Endothelial cell of umbilical vein (primary cell): ENCODE measurements at regions not wholly inside any gene's neighbourhood (a gene's known extent, or its start where the extent isn't known, plus 50 kb on each side); places are given as distances from the start of the nearest gene placed in this dataset.

Experiments
- BruUV-seq: library from RNA; stranded (reverse); fragments of 400-500 nt; replicated peaks from 2 replicates; lab custom pipeline; 2021; lab: Mats Ljungman, UMichigan
- CTCF ChIA-PET: fragments of 300-600, 350-600 bp; sonication (Branson Sonifier 250); formaldehyde crosslinking; loops from one replicate; lab custom pipeline; 2021; ENCODE audit warnings: antibody characterized with exemption, inconsistent platforms; lab: Charles Lee
- POLR2A ChIA-PET: fragments of 300-600, 350-600 bp; sonication (Branson Sonifier 250); formaldehyde crosslinking; loops from one replicate; lab custom pipeline; 2021; ENCODE audit warnings: antibody characterized with exemption, inconsistent platforms; lab: Charles Lee
- DNase-seq: peaks from one replicate; pipeline ENCODE4 v3.0.0-alpha.2; 2011; ENCODE audit warnings: low read depth, low spot score
- FAIRE-seq: peaks from 2 replicates; lab custom pipeline; 2011; peaks lifted over from hg19 to GRCh38; lab: Jason Lieb, UNC
- H2AFZ ChIP-seq: 2 replicates; pipeline ENCODE4 v1.6.0; 2012; ENCODE audit warnings: low read depth, low read length, control low read depth, inconsistent platforms
- H3K27ac ChIP-seq: 2 replicates; pipeline ENCODE4 v1.5.1; 2011; ENCODE audit warnings: low read depth, mild to moderate bottlenecking, control low read depth, low read length, moderate library complexity; ENCODE audit not compliant: insufficient read depth
- H3K27me3 ChIP-seq, 2 experiments: 2 replicates each; pipeline versions ENCODE4 v1.6.0 to v1.6.1; 2011; ENCODE audit warnings: low read length in 2 of 2, mixed read lengths in 1 of 2; ENCODE audit not compliant: control insufficient read depth in 2 of 2, insufficient read depth in 2 of 2
- H3K36me3 ChIP-seq, 2 experiments: 2 replicates in 1 of 2; 3 replicates in 1 of 2; pipeline ENCODE4 v1.5.1; 2011; ENCODE audit warnings: low read length in 2 of 2, mild to moderate bottlenecking in 1 of 2, moderate library complexity in 1 of 2; ENCODE audit not compliant: control insufficient read depth in 2 of 2, insufficient read depth in 2 of 2; ENCODE audit errors: extremely low read depth in 1 of 2
- H3K4me1 ChIP-seq: 3 replicates; pipeline ENCODE4 v1.5.1; 2011; ENCODE audit warnings: mild to moderate bottlenecking, low read length; ENCODE audit not compliant: control insufficient read depth, insufficient read depth; ENCODE audit errors: extremely low read depth
- H3K4me2 ChIP-seq: 2 replicates; pipeline ENCODE4 v1.6.1; 2011; ENCODE audit warnings: low read length, control low read depth, mixed read lengths; ENCODE audit not compliant: insufficient read depth
- H3K4me3 ChIP-seq, 3 experiments: fragments of 200-600 bp in 1 of 3; sonication (generic), shearing (Covaris generic) in 1 of 3; replicated peaks in 1 of 3; 2 replicates each; pipeline ENCODE4 v1.5.1; 2011 to 2016; ENCODE audit warnings: control low read depth in 3 of 3, low read length in 3 of 3, mild to moderate bottlenecking in 2 of 3, inconsistent platforms in 1 of 3, low read depth in 1 of 3, moderate library complexity in 1 of 3; ENCODE audit not compliant: insufficient read depth in 1 of 3
- H3K79me2 ChIP-seq: 2 replicates; pipeline ENCODE4 v1.6.0; 2012; ENCODE audit warnings: low read length, inconsistent platforms; ENCODE audit not compliant: control insufficient read depth, insufficient read depth
- H3K9ac ChIP-seq: replicated peaks from 2 replicates; pipeline ENCODE3; 2011; ENCODE audit warnings: low read length, control low read depth; ENCODE audit not compliant: insufficient read depth; ENCODE audit errors: extremely low read depth
- H3K9me1 ChIP-seq: replicated peaks from 3 replicates; pipeline ENCODE4 v1.6.0; 2011; ENCODE audit warnings: mild to moderate bottlenecking, low read length; ENCODE audit not compliant: control insufficient read depth, insufficient read depth; ENCODE audit errors: extremely low read depth
- H3K9me3 ChIP-seq: replicated peaks from 2 replicates; pipeline ENCODE4 v1.5.1; 2012; ENCODE audit warnings: low read length, inconsistent platforms; ENCODE audit not compliant: control insufficient read depth, insufficient read depth
- H4K20me1 ChIP-seq: replicated peaks from 2 replicates; pipeline ENCODE3; 2011; ENCODE audit warnings: mild to moderate bottlenecking, low read length; ENCODE audit not compliant: control insufficient read depth, insufficient read depth; ENCODE audit errors: extremely low read depth
- EZH2 ChIP-seq: IDR thresholded peaks from 2 replicates; pipeline ENCODE4 v1.6.1; 2012; ENCODE audit warnings: borderline replicate concordance, low read depth, mild to moderate bottlenecking, moderate library complexity, low read length, inconsistent platforms; ENCODE audit not compliant: severe bottlenecking
- FOS ChIP-seq: IDR thresholded peaks from 2 replicates; pipeline ENCODE4 v1.6.1; 2011; ENCODE audit warnings: mild to moderate bottlenecking, low read length, moderate library complexity, borderline replicate concordance; ENCODE audit not compliant: insufficient read depth
- GATA2 ChIP-seq: IDR thresholded peaks from 2 replicates; pipeline ENCODE4 v1.7.0; 2011; ENCODE audit warnings: low read depth, mild to moderate bottlenecking, moderate library complexity, mixed read lengths, low read length; ENCODE audit not compliant: insufficient read length, insufficient read depth
- JUN ChIP-seq: IDR thresholded peaks from 2 replicates; pipeline ENCODE4 v1.6.1; 2011; ENCODE audit warnings: borderline replicate concordance, low read depth; ENCODE audit not compliant: insufficient read length, insufficient read depth
- MYC ChIP-seq: IDR thresholded peaks from one replicate; pipeline ENCODE4 v1.6.1; 2011; ENCODE audit warnings: mild to moderate bottlenecking, low read depth, low read length
- POLR2A ChIP-seq: IDR thresholded peaks from 2 replicates; pipeline ENCODE4 v1.6.1; 2012; ENCODE audit warnings: low read depth, mild to moderate bottlenecking, control low read depth, low read length
- POLR2AphosphoS5 ChIP-seq: IDR thresholded peaks from 2 replicates; pipeline ENCODE4 v1.6.1; 2012; ENCODE audit warnings: low read depth, mild to moderate bottlenecking, control low read depth, low read length, moderate library complexity; ENCODE audit not compliant: insufficient read depth
- dilution Hi-C: fragments of 300-500 bp; cut with MboI; formaldehyde crosslinking; loops from one replicate; pipeline ENCODE4 v1.15.0; 2019; ENCODE audit warnings: low sequenced_read_pairs; ENCODE audit not compliant: extremely low pct_ligation_motif_present
- intact Hi-C: fragments of 100-400 bp; cut with micrococcal nuclease; formaldehyde crosslinking; loops from one replicate; pipeline ENCODE4 v1.10.0; 2022
- TF ChIP-seq, protein P1 (sequence below): IDR thresholded peaks from 2 replicates; pipeline ENCODE4 v1.6.1; 2011; ENCODE audit not compliant: insufficient read depth, insufficient read length
- TF ChIP-seq, protein P2 (sequence below), 2 donors: IDR thresholded peaks; 1 replicate in 1 of 2; 2 replicates in 1 of 2; pipeline ENCODE4 v1.5.1; 2011; ENCODE audit warnings: low read length in 2 of 2, mild to moderate bottlenecking in 2 of 2, moderate library complexity in 2 of 2, control low read depth in 1 of 2, inconsistent platforms in 1 of 2, low read depth in 1 of 2; ENCODE audit not compliant: insufficient read depth in 1 of 2; ENCODE audit errors: extremely low read depth in 1 of 2

DNA sequence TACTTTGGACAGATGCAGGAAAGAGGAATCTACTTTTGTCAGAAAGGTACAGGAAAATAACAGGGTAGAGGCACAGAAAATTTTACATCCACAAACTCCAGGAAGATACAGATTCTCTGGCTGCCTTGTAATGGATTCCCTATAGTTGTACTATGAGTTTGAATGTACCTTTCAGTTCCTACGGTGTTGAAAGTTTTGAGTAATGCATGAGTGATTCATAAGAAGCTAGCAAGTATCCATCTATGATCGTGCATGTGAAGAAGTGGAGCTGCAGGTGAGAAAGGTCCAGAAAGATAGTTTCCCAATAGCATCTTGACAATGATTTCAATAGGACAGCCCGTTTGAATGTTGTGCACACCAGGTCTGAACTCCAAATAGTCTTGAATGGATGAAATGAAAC, 786.5 kb upstream of the ROBO1 start:
- Histone ChIP-seq H3K79me2 (no peaks in the 10 kb centered on the region), H3K36me3 (no peaks in the 10 kb centered on the region), H2AFZ (no peak overlapping the region), H3K4me1 (no peaks in the 10 kb centered on the region), H3K27ac (no peak overlapping the region), H3K4me2 (no peak overlapping the region), H3K4me3 (no peak overlapping the region), H3K27me3 (no peaks in the 10 kb centered on the region), H3K9ac (no peak overlapping the region), H3K9me3 (no peaks in the 10 kb centered on the region), H3K9me1 (no peaks in the 10 kb centered on the region), H4K20me1 (no peaks in the 10 kb centered on the region)
- TF ChIP-seq GATA2 (no peak), POLR2AphosphoS5 (no peak), EZH2 (no peak), POLR2A (no peak)
- TF ChIP-seq, protein P1, sequence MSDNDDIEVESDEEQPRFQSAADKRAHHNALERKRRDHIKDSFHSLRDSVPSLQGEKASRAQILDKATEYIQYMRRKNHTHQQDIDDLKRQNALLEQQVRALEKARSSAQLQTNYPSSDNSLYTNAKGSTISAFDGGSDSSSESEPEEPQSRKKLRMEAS = no peak
- TF ChIP-seq, protein P2, sequence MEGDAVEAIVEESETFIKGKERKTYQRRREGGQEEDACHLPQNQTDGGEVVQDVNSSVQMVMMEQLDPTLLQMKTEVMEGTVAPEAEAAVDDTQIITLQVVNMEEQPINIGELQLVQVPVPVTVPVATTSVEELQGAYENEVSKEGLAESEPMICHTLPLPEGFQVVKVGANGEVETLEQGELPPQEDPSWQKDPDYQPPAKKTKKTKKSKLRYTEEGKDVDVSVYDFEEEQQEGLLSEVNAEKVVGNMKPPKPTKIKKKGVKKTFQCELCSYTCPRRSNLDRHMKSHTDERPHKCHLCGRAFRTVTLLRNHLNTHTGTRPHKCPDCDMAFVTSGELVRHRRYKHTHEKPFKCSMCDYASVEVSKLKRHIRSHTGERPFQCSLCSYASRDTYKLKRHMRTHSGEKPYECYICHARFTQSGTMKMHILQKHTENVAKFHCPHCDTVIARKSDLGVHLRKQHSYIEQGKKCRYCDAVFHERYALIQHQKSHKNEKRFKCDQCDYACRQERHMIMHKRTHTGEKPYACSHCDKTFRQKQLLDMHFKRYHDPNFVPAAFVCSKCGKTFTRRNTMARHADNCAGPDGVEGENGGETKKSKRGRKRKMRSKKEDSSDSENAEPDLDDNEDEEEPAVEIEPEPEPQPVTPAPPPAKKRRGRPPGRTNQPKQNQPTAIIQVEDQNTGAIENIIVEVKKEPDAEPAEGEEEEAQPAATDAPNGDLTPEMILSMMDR (IDR thresholded peaks at IDR 0.05; ENCODE audit: extremely low read depth in 1 of 2, insufficient read depth in 1 of 2, low read depth in 1 of 2, low read length in 2 of 2) = no peak
- DNase-seq (no peak), FAIRE-seq (no peak)
- intact Hi-C loops (no loop called here), dilution Hi-C loops (no loop called here)
- CTCF ChIA-PET = no interaction called here
- POLR2A ChIA-PET = no interaction called here
- no TSS peak for BruUV-seq

DNA sequence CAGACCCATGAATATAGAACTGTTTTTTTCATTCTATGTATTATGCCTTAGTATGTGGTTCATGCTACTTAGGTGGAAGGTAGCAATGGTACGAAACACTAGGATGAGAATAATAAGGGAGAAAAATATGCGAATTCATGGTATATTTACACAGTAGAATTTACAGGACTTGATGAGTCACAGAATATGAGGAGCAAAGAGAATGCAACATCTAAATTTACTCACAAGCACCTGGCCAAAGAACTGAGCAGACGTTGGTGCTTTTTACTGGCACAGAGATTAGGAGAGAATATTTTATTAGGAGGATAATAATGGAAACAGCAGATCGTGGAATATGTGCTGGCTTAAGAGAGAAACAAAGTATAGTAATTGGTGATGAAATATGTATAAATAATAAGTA, 785.4 kb upstream of the ROBO1 start:
- no peak for FAIRE-seq
- Histone ChIP-seq H3K4me3 (no peak overlapping the region), H2AFZ (no peak overlapping the region), H3K27ac (no peak overlapping the region), H3K79me2 (no peaks in the 10 kb centered on the region), H3K36me3 (no peaks in the 10 kb centered on the region), H3K9me3 (no peaks in the 10 kb centered on the region), H3K4me2 (no peak overlapping the region), H3K27me3 (no peaks in the 10 kb centered on the region), H3K9ac (no peak overlapping the region), H3K4me1 (no peaks in the 10 kb centered on the region), H3K9me1 (no peaks in the 10 kb centered on the region), H4K20me1 (no peaks in the 10 kb centered on the region)
- ChIA-PET CTCF (no interaction called here), POLR2A (no interaction called here)
- intact Hi-C loops = no loop called here
- DNase-seq = no peak
- dilution Hi-C loops = no loop called here
- TF ChIP-seq, protein P1 = no peak
- TF ChIP-seq POLR2A = no peak
- no peak for TF ChIP-seq JUN
- no peak for TF ChIP-seq GATA2
- TF ChIP-seq EZH2 = no peak
- no peak for TF ChIP-seq POLR2AphosphoS5
- TF ChIP-seq, protein P2 (IDR thresholded peaks at IDR 0.05; ENCODE audit: extremely low read depth in 1 of 2, insufficient read depth in 1 of 2, low read depth in 1 of 2, low read length in 2 of 2) = no peak
- no peak for TF ChIP-seq MYC
- no peak for TF ChIP-seq FOS
- BruUV-seq = no TSS peak
